MM.1S (cell line): ENCODE measurements at regions not wholly inside any gene's neighbourhood (a gene's known extent, or its start where the extent isn't known, plus 50 kb on each side); places are given as distances from the start of the nearest gene placed in this dataset.

Source experiments
- DNase-seq: peaks from one replicate; pipeline ENCODE4 v3.0.0-alpha.2; 2015
- H2AFZ ChIP-seq: fragments of 300-600 bp; sonication (generic); 2 replicates; pipeline ENCODE4 v1.6.0; 2016; ENCODE audit warnings: antibody characterized with exemption, low read length
- H3F3A ChIP-seq: fragments of 300-600 bp; sonication (generic); 2 replicates; pipeline ENCODE4 v1.6.1; 2016; ENCODE audit warnings: mild to moderate bottlenecking, antibody characterized with exemption, low read length, moderate library complexity, mixed read lengths; ENCODE audit not compliant: insufficient read depth
- H3K27ac ChIP-seq: fragments of 300-600 bp; sonication (generic); 2 replicates; pipeline ENCODE4 v1.5.1; 2016; ENCODE audit warnings: mild to moderate bottlenecking, low read length
- H3K27me3 ChIP-seq: fragments of 300-600 bp; sonication (generic); replicated peaks from 2 replicates; pipeline ENCODE4 v1.6.0; 2016; ENCODE audit warnings: low read length; ENCODE audit not compliant: insufficient read depth
- H3K36me3 ChIP-seq: fragments of 300-600 bp; sonication (generic); replicated peaks from 2 replicates; pipeline ENCODE4 v1.6.1; 2016; ENCODE audit warnings: mild to moderate bottlenecking, low read length, mixed read lengths; ENCODE audit not compliant: insufficient read depth
- H3K4me1 ChIP-seq: fragments of 300-600 bp; sonication (generic); 2 replicates; pipeline ENCODE4 v1.6.1; 2016; ENCODE audit warnings: low read length, mixed read lengths
- H3K4me2 ChIP-seq: fragments of 300-600 bp; sonication (generic); 2 replicates; pipeline ENCODE4 v1.6.0; 2016; ENCODE audit warnings: low read depth, low read length
- H3K4me3 ChIP-seq: fragments of 300-600 bp; sonication (generic); 2 replicates; pipeline ENCODE4 v1.5.1; 2016; ENCODE audit warnings: low read length, mixed read lengths
- H3K79me2 ChIP-seq: fragments of 300-600 bp; sonication (generic); 2 replicates; pipeline ENCODE4 v1.6.1; 2016; ENCODE audit warnings: mixed run types, low read length, mixed read lengths
- H3K9ac ChIP-seq: fragments of 300-600 bp; sonication (generic); 2 replicates; pipeline ENCODE4 v1.6.1; 2016; ENCODE audit warnings: low read length, mixed read lengths
- H3K9me2 ChIP-seq: fragments of 300-600 bp; sonication (generic); replicated peaks from 2 replicates; pipeline ENCODE4 v1.6.1; 2016; ENCODE audit warnings: mild to moderate bottlenecking, low read length, mixed read lengths; ENCODE audit not compliant: insufficient read depth
- H3K9me3 ChIP-seq: fragments of 300-600 bp; sonication (generic); replicated peaks from 2 replicates; pipeline ENCODE4 v1.6.1; 2016; ENCODE audit warnings: mild to moderate bottlenecking, low read length, mixed read lengths; ENCODE audit not compliant: insufficient read depth
- H4K20me1 ChIP-seq: fragments of 300-600 bp; sonication (generic); 2 replicates; pipeline ENCODE4 v1.6.1; 2016; ENCODE audit warnings: mild to moderate bottlenecking, low read length, moderate library complexity, mixed read lengths; ENCODE audit not compliant: insufficient read depth
- EZH2 ChIP-seq: fragments of 300-600 bp; sonication (generic); optimal IDR thresholded peaks from 2 replicates; pipeline ENCODE3; 2017; ENCODE audit warnings: low read depth, mild to moderate bottlenecking, antibody characterized with exemption, low read length, mixed read lengths
- EZH2phosphoT487 ChIP-seq: fragments of 300-600 bp; sonication (generic); IDR thresholded peaks from 2 replicates; pipeline ENCODE4 v1.6.1; 2018; ENCODE audit warnings: antibody characterized with exemption, low read length
- TF ChIP-seq, protein P1 (sequence below): fragments of 300-600 bp; sonication (generic); IDR thresholded peaks from 2 replicates; pipeline ENCODE4 v1.5.1; 2016; ENCODE audit warnings: antibody characterized with exemption, low read length, mixed read lengths

DNA sequence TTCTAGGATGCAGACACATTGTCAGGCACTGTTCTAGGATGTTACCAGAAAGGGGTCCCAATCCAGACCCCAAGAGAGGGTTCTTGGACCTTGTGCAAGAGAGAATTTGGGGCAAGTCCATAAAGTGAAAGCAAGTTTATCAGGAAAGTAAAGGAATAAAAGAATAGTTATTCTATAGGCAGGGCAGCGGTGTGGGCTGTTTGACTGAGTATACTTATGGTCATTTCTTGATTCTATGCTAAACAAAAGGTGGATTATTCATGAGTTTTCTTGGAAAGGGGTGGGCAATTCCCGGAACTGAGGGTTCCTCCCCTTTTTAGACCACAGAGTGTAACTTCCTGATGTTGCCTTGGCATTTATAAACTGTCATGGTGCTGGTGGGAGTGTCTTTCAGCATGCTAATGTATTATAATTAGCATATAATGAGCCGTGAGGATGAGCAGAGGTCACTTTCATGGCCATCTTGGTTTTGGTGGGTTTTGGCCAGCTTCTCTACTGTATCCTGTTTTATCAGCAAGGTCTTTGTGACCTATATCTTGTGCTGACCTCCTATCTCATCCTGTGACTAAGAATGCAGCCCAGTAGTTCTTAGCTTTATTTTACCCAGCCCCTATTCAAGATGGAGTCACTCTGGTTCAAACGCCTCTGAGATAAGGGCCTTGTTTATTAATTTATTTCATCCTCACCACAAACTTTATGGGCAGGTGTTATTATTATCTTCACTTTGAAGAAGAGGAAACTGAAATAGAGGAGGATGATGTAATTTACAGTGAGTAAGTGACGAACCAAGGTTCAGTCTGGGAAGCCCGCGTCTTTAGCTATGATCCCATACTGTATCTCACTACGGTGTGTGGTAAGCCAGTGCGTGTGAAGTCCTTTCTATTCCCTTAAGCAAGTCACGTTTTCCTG lies 186.0 kb upstream of the KLF4 start:
- Histone ChIP-seq H3K4me1 (no peaks in the 10 kb centered on the region), H3K4me2 (no peak overlapping the region), H3K9me3 (no peaks in the 10 kb centered on the region), H3K9ac (no peak overlapping the region), H3K9me2 (no peaks in the 10 kb centered on the region), H4K20me1 (no peaks in the 10 kb centered on the region), H3F3A (no peaks in the 10 kb centered on the region), H3K36me3 (no peaks in the 10 kb centered on the region), H2AFZ (no peak overlapping the region), H3K4me3 (no peak overlapping the region), H3K27ac (no peak overlapping the region), H3K79me2 (no peaks in the 10 kb centered on the region), H3K27me3 (no peaks in the 10 kb centered on the region)
- no peak for DNase-seq
- TF ChIP-seq EZH2 = no peak
- no peak for TF ChIP-seq EZH2phosphoT487
- TF ChIP-seq, protein P1, sequence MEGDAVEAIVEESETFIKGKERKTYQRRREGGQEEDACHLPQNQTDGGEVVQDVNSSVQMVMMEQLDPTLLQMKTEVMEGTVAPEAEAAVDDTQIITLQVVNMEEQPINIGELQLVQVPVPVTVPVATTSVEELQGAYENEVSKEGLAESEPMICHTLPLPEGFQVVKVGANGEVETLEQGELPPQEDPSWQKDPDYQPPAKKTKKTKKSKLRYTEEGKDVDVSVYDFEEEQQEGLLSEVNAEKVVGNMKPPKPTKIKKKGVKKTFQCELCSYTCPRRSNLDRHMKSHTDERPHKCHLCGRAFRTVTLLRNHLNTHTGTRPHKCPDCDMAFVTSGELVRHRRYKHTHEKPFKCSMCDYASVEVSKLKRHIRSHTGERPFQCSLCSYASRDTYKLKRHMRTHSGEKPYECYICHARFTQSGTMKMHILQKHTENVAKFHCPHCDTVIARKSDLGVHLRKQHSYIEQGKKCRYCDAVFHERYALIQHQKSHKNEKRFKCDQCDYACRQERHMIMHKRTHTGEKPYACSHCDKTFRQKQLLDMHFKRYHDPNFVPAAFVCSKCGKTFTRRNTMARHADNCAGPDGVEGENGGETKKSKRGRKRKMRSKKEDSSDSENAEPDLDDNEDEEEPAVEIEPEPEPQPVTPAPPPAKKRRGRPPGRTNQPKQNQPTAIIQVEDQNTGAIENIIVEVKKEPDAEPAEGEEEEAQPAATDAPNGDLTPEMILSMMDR = no peak

DNA sequence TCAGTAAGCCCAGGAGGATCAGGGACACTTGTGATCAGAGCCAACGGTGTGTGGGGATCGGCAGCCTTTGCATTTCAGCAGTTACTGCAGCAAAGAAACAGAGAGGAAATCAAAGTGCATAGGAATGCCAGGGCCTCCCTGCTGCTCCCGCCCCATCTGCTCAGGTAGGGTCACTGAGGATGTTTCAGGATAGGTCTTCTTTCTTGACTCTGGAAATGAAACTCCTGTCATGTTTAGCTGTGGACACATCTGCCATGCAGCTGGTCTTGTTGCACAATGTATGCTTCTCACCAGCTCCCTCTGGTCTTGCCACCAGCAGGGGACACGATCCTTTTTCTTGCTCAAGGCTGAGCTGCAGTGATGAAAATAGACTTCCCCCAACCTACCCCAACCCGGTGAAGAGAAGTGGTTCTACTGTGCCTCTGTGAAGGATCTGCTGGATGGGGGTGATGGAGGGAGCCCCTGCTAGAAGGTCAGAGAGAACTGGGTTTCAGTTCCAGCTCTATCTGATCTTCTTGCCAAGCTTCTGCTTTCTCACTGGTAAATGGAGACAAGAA lies 185.2 kb upstream of the KLF4 start:
- Histone ChIP-seq H3K4me2 (no peak overlapping the region), H2AFZ (no peak overlapping the region), H3K4me3 (no peak overlapping the region), H3K9me3 (no peaks in the 10 kb centered on the region), H3K9ac (no peak overlapping the region), H3K79me2 (no peaks in the 10 kb centered on the region), H3K27me3 (no peaks in the 10 kb centered on the region), H3K4me1 (no peaks in the 10 kb centered on the region), H3K27ac (no peak overlapping the region), H4K20me1 (no peaks in the 10 kb centered on the region), H3K36me3 (no peaks in the 10 kb centered on the region), H3F3A (no peaks in the 10 kb centered on the region), H3K9me2 (no peaks in the 10 kb centered on the region)
- no peak for DNase-seq
- TF ChIP-seq, protein P1 = no peak
- TF ChIP-seq EZH2phosphoT487 = no peak
- no peak for TF ChIP-seq EZH2

DNA sequence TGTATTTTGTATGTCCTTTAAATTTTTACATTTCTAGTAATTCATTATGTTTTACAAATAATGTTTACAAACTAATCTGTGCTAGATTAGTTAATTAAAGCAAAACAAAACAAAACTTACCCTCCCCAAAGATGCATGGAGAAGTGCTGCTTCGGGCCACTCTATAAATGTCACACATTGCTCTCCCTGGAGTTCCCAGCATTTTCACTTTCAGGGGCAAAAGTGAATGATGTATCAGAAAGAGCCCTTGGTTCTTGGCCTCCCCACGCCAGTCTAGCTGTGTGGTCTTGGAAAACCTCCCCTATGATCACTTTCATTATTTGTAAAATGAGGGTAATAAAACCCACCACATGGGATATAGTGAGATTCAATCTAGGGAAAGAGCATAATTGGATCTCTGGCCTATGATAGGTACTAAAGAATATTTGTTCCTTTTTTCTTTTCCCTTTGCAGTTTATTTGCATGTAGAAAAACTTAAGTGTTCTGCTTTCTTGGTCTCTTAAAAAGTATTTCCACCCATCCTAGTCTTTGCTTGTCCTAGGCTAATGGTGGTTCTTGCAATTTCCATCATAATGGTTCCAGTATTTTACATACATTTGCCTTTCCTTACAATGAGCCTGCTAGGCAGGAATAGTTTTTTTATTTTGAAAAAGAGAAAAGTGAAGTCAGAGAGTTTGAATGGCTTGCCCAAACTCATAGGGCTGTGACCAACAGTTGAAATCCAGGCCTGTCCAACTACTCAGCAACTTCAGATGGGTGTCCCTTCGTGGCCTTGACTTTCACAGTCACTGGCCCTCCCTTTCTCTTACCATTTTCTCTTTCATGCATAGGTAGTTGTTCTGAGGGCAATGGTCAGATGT lies 184.5 kb upstream of the KLF4 start:
- Histone ChIP-seq H3K27me3 (no peaks in the 10 kb centered on the region), H3K9me2 (no peaks in the 10 kb centered on the region), H3F3A (no peaks in the 10 kb centered on the region), H3K36me3 (no peaks in the 10 kb centered on the region), H4K20me1 (no peaks in the 10 kb centered on the region), H3K4me3 (no peak overlapping the region), H3K27ac (no peak overlapping the region), H3K9me3 (no peaks in the 10 kb centered on the region), H3K4me2 (no peak overlapping the region), H3K9ac (no peak overlapping the region), H3K4me1 (no peaks in the 10 kb centered on the region), H2AFZ (no peak overlapping the region), H3K79me2 (no peaks in the 10 kb centered on the region)
- TF ChIP-seq EZH2phosphoT487 = no peak
- no peak for TF ChIP-seq EZH2
- TF ChIP-seq, protein P1 = no peak
- no peak for DNase-seq
